Upper lobe of left lung (tissue), 4 donors: ENCODE measurements at regions not wholly inside any gene's neighbourhood (a gene's known extent, or its start where the extent isn't known, plus 50 kb on each side); places are given as distances from the start of the nearest gene placed in this dataset.

ENCODE experiments used
- EP300 ChIP-seq, 4 donors: sonication (generic); formaldehyde crosslinking; IDR thresholded peaks; one replicate each; pipeline ENCODE4 v1.5.1; 2017; ENCODE audit warnings: antibody characterized with exemption in 4 of 4, control low read depth in 2 of 4
- POLR2A ChIP-seq, 4 donors: fragments of 450-650 bp; IDR thresholded peaks; one replicate each; pipeline ENCODE4 v1.5.1; 2016 to 2017; ENCODE audit warnings: antibody characterized with exemption in 4 of 4, mild to moderate bottlenecking in 2 of 4
- POLR2AphosphoS5 ChIP-seq, 2 donors: sonication (generic); formaldehyde crosslinking; IDR thresholded peaks; one replicate each; pipeline ENCODE4 v1.5.1; 2017; ENCODE audit warnings: antibody characterized with exemption in 2 of 2
- TF ChIP-seq, protein P1 (sequence below), 6 experiments: fragments of 450-650 bp in 4 of 6; fragments of 200-600 bp in 2 of 6; sonication (generic) in 2 of 6; IDR thresholded peaks; one replicate each; pipeline ENCODE4 v1.5.1; 2016 to 2019; ENCODE audit warnings: antibody characterized with exemption in 6 of 6

DNA sequence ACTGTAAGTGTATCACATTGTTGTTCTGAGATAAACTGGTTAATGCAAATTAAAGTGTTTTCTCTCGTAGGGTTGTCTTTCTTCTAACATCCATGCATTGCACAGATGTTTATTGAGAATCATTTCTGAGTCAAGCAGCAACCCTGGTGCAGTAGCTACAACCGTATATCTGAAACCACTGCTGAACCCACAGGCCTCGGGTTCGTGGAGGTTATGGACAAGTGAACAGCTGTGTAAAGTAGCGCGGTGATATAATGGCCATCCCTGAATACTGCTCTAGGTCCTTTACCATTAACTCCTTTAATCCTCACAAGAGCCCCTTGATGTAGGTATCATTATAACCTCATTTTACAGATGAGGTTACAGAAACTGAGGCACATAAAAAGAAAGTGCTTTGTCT, 486.1 kb upstream of the TMEM132C start:
- TF ChIP-seq, protein P1, sequence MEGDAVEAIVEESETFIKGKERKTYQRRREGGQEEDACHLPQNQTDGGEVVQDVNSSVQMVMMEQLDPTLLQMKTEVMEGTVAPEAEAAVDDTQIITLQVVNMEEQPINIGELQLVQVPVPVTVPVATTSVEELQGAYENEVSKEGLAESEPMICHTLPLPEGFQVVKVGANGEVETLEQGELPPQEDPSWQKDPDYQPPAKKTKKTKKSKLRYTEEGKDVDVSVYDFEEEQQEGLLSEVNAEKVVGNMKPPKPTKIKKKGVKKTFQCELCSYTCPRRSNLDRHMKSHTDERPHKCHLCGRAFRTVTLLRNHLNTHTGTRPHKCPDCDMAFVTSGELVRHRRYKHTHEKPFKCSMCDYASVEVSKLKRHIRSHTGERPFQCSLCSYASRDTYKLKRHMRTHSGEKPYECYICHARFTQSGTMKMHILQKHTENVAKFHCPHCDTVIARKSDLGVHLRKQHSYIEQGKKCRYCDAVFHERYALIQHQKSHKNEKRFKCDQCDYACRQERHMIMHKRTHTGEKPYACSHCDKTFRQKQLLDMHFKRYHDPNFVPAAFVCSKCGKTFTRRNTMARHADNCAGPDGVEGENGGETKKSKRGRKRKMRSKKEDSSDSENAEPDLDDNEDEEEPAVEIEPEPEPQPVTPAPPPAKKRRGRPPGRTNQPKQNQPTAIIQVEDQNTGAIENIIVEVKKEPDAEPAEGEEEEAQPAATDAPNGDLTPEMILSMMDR (IDR thresholded peaks at IDR 0.05) = no peak
- TF ChIP-seq POLR2A (IDR thresholded peaks at IDR 0.05) (no peak), POLR2AphosphoS5 (IDR thresholded peaks at IDR 0.05) (no peak), EP300 (IDR thresholded peaks at IDR 0.05) (no peak)
